ENCODE measurements at regions not wholly inside any gene's neighbourhood (a gene's known extent, or its start where the extent isn't known, plus 50 kb on each side); places are given as distances from the start of the nearest gene placed in this dataset.
"Not testable (repeated sequence)": the region's sequence is repeated elsewhere in the genome, so short reads cannot be mapped to it uniquely, and the experiment has no call there.

GRCh38 chr1:112126598-112126997, 137.1 kb upstream of the KCND3 start:
- no peak overlapping the region for H4K91ac ChIP-seq (ENCODE audit: insufficient read length, low read depth, low read length)
- no peak overlapping the region for H3K4ac ChIP-seq (ENCODE audit: low read depth, low read length)
- Mint-ChIP-seq H3K4me1 (no peaks in the 10 kb centered on the region), H3K9me3 (peaks cover 0 to 3% of the 10 kb centered on the region in 2 experiments; a peak in 1 of 5 replicates), H3K27me3 (ENCODE audit: low read depth) (peaks cover 9% of the 10 kb centered on the region), H3K4me3 (no peak overlapping the region), H3K27ac (no peak overlapping the region), H3K36me3 (ENCODE audit: insufficient read depth in 1 of 3, low read depth in 3 of 3) (no peaks in the 10 kb centered on the region)
- H4K8ac ChIP-seq (replicated peaks; ENCODE audit: insufficient read length, low read depth, low read length) = no peak overlapping the region
- no peak overlapping the region for H3K27ac ChIP-seq (ENCODE audit: insufficient read length, low read depth, low read length)
- no peak overlapping the region for H2BK5ac ChIP-seq (ENCODE audit: insufficient read length, low read length)
- H3K14ac ChIP-seq (ENCODE audit: insufficient read depth, low read length) = no peak overlapping the region
- H4K20me1 ChIP-seq (ENCODE audit: control insufficient read depth, insufficient read depth, insufficient read length) = no peaks in the 10 kb centered on the region
- no peaks in the 10 kb centered on the region for H3K79me2 ChIP-seq (ENCODE audit: insufficient read depth, low read length)
- no peak overlapping the region for H2BK20ac ChIP-seq (ENCODE audit: low read depth, low read length, poor library complexity, severe bottlenecking)
- H2BK15ac ChIP-seq (ENCODE audit: low read depth, low read length) = no peak overlapping the region
- no peak overlapping the region for H3K18ac ChIP-seq (ENCODE audit: insufficient read length, low read depth, low read length)
- no peaks in the 10 kb centered on the region for H3K4me1 ChIP-seq (ENCODE audit: insufficient read depth, low read length)
- no peak overlapping the region for H4K5ac ChIP-seq (ENCODE audit: insufficient read length, low read depth, low read length)
- TF ChIP-seq CTCF (conservative IDR thresholded peaks at IDR 0.05) = no peak
- no peak overlapping the region for H3K9ac ChIP-seq (ENCODE audit: extremely low read depth, insufficient read length, low read length)
- no CpG with 5 or more reads among the region's 2 CpGs for WGBS (ENCODE audit: extremely low coverage, insufficient read length, low lambda C conversion rate)
- H3K79me1 ChIP-seq (ENCODE audit: insufficient read depth, low read depth, low read length, poor library complexity, severe bottlenecking) = no peaks in the 10 kb centered on the region
- no peaks in the 10 kb centered on the region for H3K23me2 ChIP-seq (ENCODE audit: insufficient read length, low read depth, low read length, poor library complexity, severe bottlenecking)
- no peak overlapping the region for H3K4me2 ChIP-seq (ENCODE audit: insufficient read depth, insufficient read length, low read length)
- DNase-seq = no peak
- H3K9me3 ChIP-seq (ENCODE audit: control insufficient read depth, low read depth, low read length) = no peaks in the 10 kb centered on the region
- no peaks in the 10 kb centered on the region for H3K27me3 ChIP-seq (ENCODE audit: insufficient read depth, low read length)
- no peak overlapping the region for H2BK12ac ChIP-seq (ENCODE audit: insufficient read length, low read depth, low read length)
- no peak overlapping the region for H2AK5ac ChIP-seq (ENCODE audit: insufficient read length, low read length)
- H3T11ph ChIP-seq (ENCODE audit: low read length) = no peak overlapping the region
- H3K23ac ChIP-seq (ENCODE audit: insufficient read length, low read depth, low read length) = no peak overlapping the region
- no peak overlapping the region for H2BK120ac ChIP-seq (ENCODE audit: low read depth, low read length, poor library complexity, severe bottlenecking)
- H3K56ac ChIP-seq (ENCODE audit: insufficient read length, low read depth, low read length) = no peak overlapping the region
- H2AFZ ChIP-seq (ENCODE audit: low read length) = no peak overlapping the region

- not testable (repeated sequence) for H3K4ac ChIP-seq (ENCODE audit: low read depth, low read length); H3K27ac Mint-ChIP-seq
Measured at GRCh38 chr1:112127606-112128005, 138.1 kb upstream of the KCND3 start.

More at GRCh38 chr1:112127606-112128005, 138.1 kb upstream of the KCND3 start:
- WGBS (ENCODE audit: extremely low coverage, insufficient read length, low lambda C conversion rate) = no CpG with 5 or more reads among the region's 2 CpGs
- H3K79me2 ChIP-seq (ENCODE audit: insufficient read depth, low read length); H3K36me3 Mint-ChIP-seq (ENCODE audit: insufficient read depth in 1 of 3, low read depth in 3 of 3); H4K20me1 ChIP-seq (ENCODE audit: control insufficient read depth, insufficient read depth, insufficient read length); H3K56ac ChIP-seq (ENCODE audit: insufficient read length, low read depth, low read length); H3K79me1 ChIP-seq (ENCODE audit: insufficient read depth, low read depth, low read length, poor library complexity, severe bottlenecking); H3K9me3 Mint-ChIP-seq; H3K27me3 Mint-ChIP-seq (ENCODE audit: low read depth); H3K9ac ChIP-seq (ENCODE audit: extremely low read depth, insufficient read length, low read length); H4K8ac ChIP-seq (replicated peaks; ENCODE audit: insufficient read length, low read depth, low read length); H3K9me3 ChIP-seq (ENCODE audit: control insufficient read depth, low read depth, low read length); H3K23ac ChIP-seq (ENCODE audit: insufficient read length, low read depth, low read length); H3K4me1 ChIP-seq (ENCODE audit: insufficient read depth, low read length); H3K14ac ChIP-seq (ENCODE audit: insufficient read depth, low read length); H4K91ac ChIP-seq (ENCODE audit: insufficient read length, low read depth, low read length); H3K18ac ChIP-seq (ENCODE audit: insufficient read length, low read depth, low read length); H3K4me1 Mint-ChIP-seq; DNase-seq; H2BK20ac ChIP-seq (ENCODE audit: low read depth, low read length, poor library complexity, severe bottlenecking); H2AK5ac ChIP-seq (ENCODE audit: insufficient read length, low read length); H2BK15ac ChIP-seq (ENCODE audit: low read depth, low read length); H3K27me3 ChIP-seq (ENCODE audit: insufficient read depth, low read length); H2BK5ac ChIP-seq (ENCODE audit: insufficient read length, low read length); H3T11ph ChIP-seq (ENCODE audit: low read length); H3K27ac ChIP-seq (ENCODE audit: insufficient read length, low read depth, low read length); H2AFZ ChIP-seq (ENCODE audit: low read length); H2BK120ac ChIP-seq (ENCODE audit: low read depth, low read length, poor library complexity, severe bottlenecking); H3K23me2 ChIP-seq (ENCODE audit: insufficient read length, low read depth, low read length, poor library complexity, severe bottlenecking); H4K5ac ChIP-seq (ENCODE audit: insufficient read length, low read depth, low read length); H3K4me3 Mint-ChIP-seq; H2BK12ac ChIP-seq (ENCODE audit: insufficient read length, low read depth, low read length); H3K4me2 ChIP-seq (ENCODE audit: insufficient read depth, insufficient read length, low read length): not testable (repeated sequence)

All from H9 (cell line).